ENCODE measurements at regions not wholly inside any gene's neighbourhood (a gene's known extent, or its start where the extent isn't known, plus 50 kb on each side); places are given as distances from the start of the nearest gene placed in this dataset.
"Not testable (repeated sequence)": the region's sequence is repeated elsewhere in the genome, so short reads cannot be mapped to it uniquely, and the experiment has no call there.

GRCh38 chr10:65090991-65091390 lies 1569.8 kb downstream of the REEP3 start:
- Histone ChIP-seq H3K27ac (no peak overlapping the region), H3K27me3 (no peaks in the 10 kb centered on the region), H3K9me3 (no peaks in the 10 kb centered on the region), H3K4me3 (no peak overlapping the region), H3K36me3 (replicated peaks in 1 of 2; ENCODE audit: insufficient read depth in 1 of 2, low read depth in 2 of 2) (no peaks in the 10 kb centered on the region), H3K4me1 (no peaks in the 10 kb centered on the region)
- TF ChIP-seq CTCF (IDR thresholded peaks at IDR 0.05), result no peak
- no peak for TF ChIP-seq POLR2A (IDR thresholded peaks at IDR 0.05)
- ATAC-seq (no peak), DNase-seq (no peak)
- intact Hi-C loops (cut with DNase I), result no loop called here

- H3K27me3 ChIP-seq, result no peaks in the 10 kb centered on the region
- WGBS, 2 donors, result 56 to 71% methylated on average over 1 of the region's 1 CpG
- intact Hi-C loops (cut with DNase I), result no loop called here
Observed at GRCh38 chr10:65100146-65100545, 1578.9 kb downstream of the REEP3 start.

GRCh38 chr10:65100881-65101280 lies 1579.7 kb downstream of the REEP3 start:
- H3K27me3 ChIP-seq; H3K4me1 ChIP-seq; ATAC-seq; H3K27ac ChIP-seq; H3K36me3 ChIP-seq (replicated peaks in 1 of 2; ENCODE audit: insufficient read depth in 1 of 2, low read depth in 2 of 2); H3K9me3 ChIP-seq; intact Hi-C loops (cut with DNase I); H3K4me3 ChIP-seq; DNase-seq: not testable (repeated sequence)
- WGBS, 2 donors, result 75 to 83% methylated on average over 3 to 4 of the region's 4 CpGs

More at GRCh38 chr10:65100146-65100545, 1578.9 kb downstream of the REEP3 start:
- ATAC-seq, result no peak
- H3K4me1 ChIP-seq, result no peaks in the 10 kb centered on the region
- no peak for DNase-seq
- no peak overlapping the region for H3K4me3 ChIP-seq
- no peaks in the 10 kb centered on the region for H3K9me3 ChIP-seq
- no peak overlapping the region for H3K27ac ChIP-seq
- TF ChIP-seq POLR2A (IDR thresholded peaks at IDR 0.05) (no peak), CTCF (IDR thresholded peaks at IDR 0.05) (no peak)
- no peaks in the 10 kb centered on the region for H3K36me3 ChIP-seq (replicated peaks in 1 of 2; ENCODE audit: insufficient read depth in 1 of 2, low read depth in 2 of 2)

GRCh38 chr10:65110009-65110408 lies 1588.8 kb downstream of the REEP3 start:
- H3K4me3 ChIP-seq, result no peak overlapping the region
- ATAC-seq (no peak), DNase-seq (no peak)
- H3K36me3 ChIP-seq (replicated peaks in 1 of 2; ENCODE audit: insufficient read depth in 1 of 2, low read depth in 2 of 2), result no peaks in the 10 kb centered on the region
- H3K9me3 ChIP-seq, result no peaks in the 10 kb centered on the region
- H3K27me3 ChIP-seq, result no peaks in the 10 kb centered on the region
- whole genome bisulfite sequencing, 2 donors, result 70 to 71% methylated on average over 2 of the region's 2 CpGs
- no peak for TF ChIP-seq CTCF (IDR thresholded peaks at IDR 0.05)
- no peak for TF ChIP-seq POLR2A (IDR thresholded peaks at IDR 0.05)
- no peak overlapping the region for H3K27ac ChIP-seq
- intact Hi-C loops (cut with DNase I), result no loop called here
- H3K4me1 ChIP-seq, result no peaks in the 10 kb centered on the region

- H3K9me3 ChIP-seq; H3K27ac ChIP-seq; H3K36me3 ChIP-seq (replicated peaks in 1 of 2; ENCODE audit: insufficient read depth in 1 of 2, low read depth in 2 of 2); H3K4me3 ChIP-seq; DNase-seq; H3K4me1 ChIP-seq; intact Hi-C loops (cut with DNase I); H3K27me3 ChIP-seq; ATAC-seq: not testable (repeated sequence)
- WGBS, 2 donors, result 38 to 70% methylated on average over 6 of the region's 6 CpGs
Observed at GRCh38 chr10:65111059-65111458, 1589.9 kb downstream of the REEP3 start.

- TF ChIP-seq CTCF (IDR thresholded peaks at IDR 0.05), result no peak
- no peaks in the 10 kb centered on the region for H3K36me3 ChIP-seq (replicated peaks in 1 of 2; ENCODE audit: insufficient read depth in 1 of 2, low read depth in 2 of 2)
- H3K9me3 ChIP-seq, result no peaks in the 10 kb centered on the region
- no peak overlapping the region for H3K4me3 ChIP-seq
- ATAC-seq (no peak), DNase-seq (no peak)
- no peak overlapping the region for H3K27ac ChIP-seq
- intact Hi-C loops (cut with DNase I), result no loop called here
- H3K4me1 ChIP-seq, result no peaks in the 10 kb centered on the region
- H3K27me3 ChIP-seq, result no peaks in the 10 kb centered on the region
- WGBS, 2 donors, result 60 to 65% methylated on average over 4 of the region's 4 CpGs
Observed at GRCh38 chr10:65112573-65112972, 1591.4 kb downstream of the REEP3 start.

All from body of pancreas (tissue), 4 donors.